ENCODE measurements at regions not wholly inside any gene's neighbourhood (a gene's known extent, or its start where the extent isn't known, plus 50 kb on each side); places are given as distances from the start of the nearest gene placed in this dataset.

DNA sequence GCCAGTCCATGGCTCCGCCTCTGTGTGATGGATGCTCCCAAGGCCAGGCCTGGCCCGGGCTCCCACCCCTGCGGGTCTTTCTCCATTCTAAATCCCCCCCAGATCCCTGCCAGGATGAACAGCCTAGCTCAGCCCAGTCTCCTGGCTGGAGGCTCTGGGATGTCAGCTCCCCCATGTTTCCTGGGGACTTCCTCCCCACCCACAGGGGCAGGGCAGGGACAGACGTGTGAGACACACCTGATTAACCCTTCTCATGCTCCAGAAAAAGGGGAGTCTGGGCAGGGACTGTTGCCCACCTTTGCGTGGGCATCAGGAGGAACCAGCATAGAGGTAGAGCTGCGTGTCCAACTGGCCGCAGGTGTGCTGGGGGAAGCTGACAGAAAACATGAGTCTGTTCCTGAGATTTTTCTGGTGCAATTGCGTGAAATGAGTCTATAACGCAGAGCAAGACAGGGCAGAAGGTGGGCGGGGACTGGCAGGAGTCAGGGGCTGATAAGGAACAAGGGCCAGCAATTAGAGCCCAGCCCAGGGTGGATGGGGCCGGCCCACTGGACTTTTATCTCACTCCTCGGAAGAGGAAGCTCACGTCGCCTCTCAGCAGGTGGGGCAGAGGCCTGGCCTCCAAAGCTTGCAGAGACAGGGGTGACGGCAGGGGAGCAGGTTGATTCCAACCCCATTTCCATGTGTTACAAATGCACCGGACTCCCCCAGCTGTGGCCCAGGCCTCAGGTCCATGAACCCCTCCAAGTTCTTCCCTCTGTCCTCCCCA lies 238.2 kb downstream of the RBFOX3 start:
- TF ChIP-seq POLR2A (IDR thresholded peaks at IDR 0.05) = no peak
- TF ChIP-seq, protein P1, sequence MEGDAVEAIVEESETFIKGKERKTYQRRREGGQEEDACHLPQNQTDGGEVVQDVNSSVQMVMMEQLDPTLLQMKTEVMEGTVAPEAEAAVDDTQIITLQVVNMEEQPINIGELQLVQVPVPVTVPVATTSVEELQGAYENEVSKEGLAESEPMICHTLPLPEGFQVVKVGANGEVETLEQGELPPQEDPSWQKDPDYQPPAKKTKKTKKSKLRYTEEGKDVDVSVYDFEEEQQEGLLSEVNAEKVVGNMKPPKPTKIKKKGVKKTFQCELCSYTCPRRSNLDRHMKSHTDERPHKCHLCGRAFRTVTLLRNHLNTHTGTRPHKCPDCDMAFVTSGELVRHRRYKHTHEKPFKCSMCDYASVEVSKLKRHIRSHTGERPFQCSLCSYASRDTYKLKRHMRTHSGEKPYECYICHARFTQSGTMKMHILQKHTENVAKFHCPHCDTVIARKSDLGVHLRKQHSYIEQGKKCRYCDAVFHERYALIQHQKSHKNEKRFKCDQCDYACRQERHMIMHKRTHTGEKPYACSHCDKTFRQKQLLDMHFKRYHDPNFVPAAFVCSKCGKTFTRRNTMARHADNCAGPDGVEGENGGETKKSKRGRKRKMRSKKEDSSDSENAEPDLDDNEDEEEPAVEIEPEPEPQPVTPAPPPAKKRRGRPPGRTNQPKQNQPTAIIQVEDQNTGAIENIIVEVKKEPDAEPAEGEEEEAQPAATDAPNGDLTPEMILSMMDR (IDR thresholded peaks at IDR 0.05) = no peak
